A549 (cell line): ENCODE measurements at regions not wholly inside any gene's neighbourhood (a gene's known extent, or its start where the extent isn't known, plus 50 kb on each side); places are given as distances from the start of the nearest gene placed in this dataset.

Experiments
- ATAC-seq, 2 experiments: fragments of 200-7000 bp in 1 of 2; fragments of >200 bp in 1 of 2; cut with Nextera tagmentation in 1 of 2; cut with Tn5 transposase in 1 of 2; 3 replicates each; pipeline versions ENCODE4 v1.8.0 to v1.9.1; 2018 to 2020; ENCODE audit warnings: mild to moderate bottlenecking in 1 of 2, moderate library complexity in 1 of 2
- CTCF ChIA-PET: fragments of 300-600 bp; sonication (Branson Sonifier 250); formaldehyde crosslinking; extraction: SDS; loops from one replicate; lab custom pipeline; 2021; ENCODE audit warnings: antibody characterized with exemption, inconsistent platforms; lab: Yijun Ruan, JAX
- POLR2A ChIA-PET: fragments of 350-600 bp; formaldehyde crosslinking; extraction: SDS; loops from one replicate; lab custom pipeline; 2021; ENCODE audit warnings: antibody characterized with exemption, inconsistent platforms; lab: Yijun Ruan, JAX
- DNase-seq, 2 experiments: peaks; one replicate each; pipeline versions ENCODE4 v3.0.0 to v3.0.0-alpha.2; 2011 to 2016; ENCODE audit warnings: low read depth in 1 of 2, low spot score in 1 of 2
- FAIRE-seq: peaks from 2 replicates; lab custom pipeline; 2011; peaks lifted over from hg19 to GRCh38; lab: Jason Lieb, UNC
- H3K27ac ChIP-seq, 2 experiments: fragments of >200 bp; sonication (Bioruptor Twin); formaldehyde crosslinking; 3 replicates each; pipeline ENCODE4 v1.5.1; 2016 to 2017
- H3K4me1 ChIP-seq: fragments of >200 bp; sonication (Bioruptor Twin); formaldehyde crosslinking; 3 replicates; pipeline ENCODE4 v1.6.1; 2016
- H3K4me2 ChIP-seq: fragments of >200 bp; sonication (Bioruptor Twin); formaldehyde crosslinking; 3 replicates; pipeline ENCODE4 v1.6.1; 2016
- H3K4me3 ChIP-seq: fragments of >200 bp; sonication (Bioruptor Twin); formaldehyde crosslinking; 3 replicates; pipeline ENCODE4 v1.5.1; 2016
- H3K9me3 ChIP-seq: fragments of >200 bp; sonication (Bioruptor Twin); formaldehyde crosslinking; 3 replicates; pipeline ENCODE4 v1.6.1; 2016
- BHLHE40 ChIP-seq: IDR thresholded peaks from 2 replicates; pipeline ENCODE4 v1.6.1; 2012; ENCODE audit warnings: low read depth, low read length, inconsistent platforms
- CTCF ChIP-seq: fragments of >200 bp; sonication (Bioruptor Twin); formaldehyde crosslinking; IDR thresholded peaks from 3 replicates; pipeline ENCODE4 v1.5.1; 2016
- ELK1 ChIP-seq: fragments of 150-350 bp; IDR thresholded peaks from 2 replicates; pipeline ENCODE4 v1.6.1; 2014; ENCODE audit warnings: low read depth, mild to moderate bottlenecking, low read length
- FOXS1 ChIP-seq: fragments of 250-450 bp; sonication (Bioruptor Pico); IDR thresholded peaks from 2 replicates; pipeline ENCODE4 v1.5.0; 2020; ENCODE audit warnings: mild to moderate bottlenecking, moderate library complexity
- HES2 ChIP-seq: fragments of >200 bp; sonication (Bioruptor Twin); formaldehyde crosslinking; IDR thresholded peaks from 2 replicates; pipeline ENCODE4 v1.6.1; 2016
- HOXB13 ChIP-seq: fragments of 250-450 bp; sonication (Bioruptor Pico); IDR thresholded peaks from 2 replicates; pipeline ENCODE4 v1.5.0; 2020; ENCODE audit warnings: low read depth, mild to moderate bottlenecking, moderate library complexity
- HOXB5 ChIP-seq: fragments of 250-450 bp; sonication (Bioruptor Pico); IDR thresholded peaks from 2 replicates; pipeline ENCODE4 v1.5.0; 2020; ENCODE audit warnings: mild to moderate bottlenecking, moderate library complexity
- JUN ChIP-seq, 2 experiments: fragments of >200 bp; sonication (Bioruptor Twin); formaldehyde crosslinking; IDR thresholded peaks; 2 replicates in 1 of 2; 3 replicates in 1 of 2; pipeline ENCODE4 v1.6.1; 2016 to 2017
- KDM1A ChIP-seq: fragments of 200-600 bp; sonication (generic); IDR thresholded peaks from 2 replicates; pipeline ENCODE4 v1.6.1; 2016; ENCODE audit warnings: low read depth, mild to moderate bottlenecking
- KDM5A ChIP-seq: fragments of 200-600 bp; sonication (generic); IDR thresholded peaks from 2 replicates; pipeline ENCODE4 v1.6.1; 2016; ENCODE audit warnings: antibody characterized with exemption, mild to moderate bottlenecking
- MAFK ChIP-seq: fragments of 450-650 bp; IDR thresholded peaks from 2 replicates; pipeline ENCODE4 v1.6.1; 2014; ENCODE audit not compliant: partially characterized antibody
- MAX ChIP-seq: IDR thresholded peaks from 2 replicates; pipeline ENCODE4 v1.6.1; 2012
- NFE2L2 ChIP-seq: fragments of 150-350 bp; conservative IDR thresholded peaks from 2 replicates; pipeline ENCODE4 v1.6.1; 2014; ENCODE audit warnings: low read length
- NPAS2 ChIP-seq: fragments of 250-450 bp; sonication (Bioruptor Pico); IDR thresholded peaks from 2 replicates; pipeline ENCODE4 v1.8.0; 2022; ENCODE audit warnings: mild to moderate bottlenecking, moderate library complexity, borderline replicate concordance
- NR3C1 ChIP-seq: fragments of >200 bp; sonication (Bioruptor Twin); formaldehyde crosslinking; IDR thresholded peaks from 3 replicates; pipeline ENCODE4 v1.6.1; 2017
- PBX3 ChIP-seq: IDR thresholded peaks from 2 replicates; pipeline ENCODE4 v1.6.1; 2012
- RAD21 ChIP-seq, 2 experiments: fragments of >200 bp in 1 of 2; sonication (Bioruptor Twin) in 1 of 2; formaldehyde crosslinking in 1 of 2; IDR thresholded peaks in 1 of 2; conservative IDR thresholded peaks in 1 of 2; 2 replicates in 1 of 2; 3 replicates in 1 of 2; pipeline ENCODE4 v1.6.1; 2012 to 2018; ENCODE audit warnings: inconsistent platforms in 1 of 2
- RARB ChIP-seq: fragments of 250-450 bp; sonication (Bioruptor Pico); IDR thresholded peaks from 2 replicates; pipeline ENCODE4 v1.8.0; 2021; ENCODE audit warnings: mild to moderate bottlenecking, moderate library complexity
- RFX5 ChIP-seq: fragments of 450-650 bp; IDR thresholded peaks from 2 replicates; pipeline ENCODE4 v1.7.1; 2014; ENCODE audit warnings: antibody characterized with exemption, mild to moderate bottlenecking, moderate library complexity
- TP53 ChIP-seq: fragments of 250-450 bp; sonication (Bioruptor Pico); IDR thresholded peaks from 2 replicates; pipeline ENCODE4 v1.5.0; 2021; ENCODE audit warnings: mild to moderate bottlenecking, moderate library complexity
- ZC3H11A ChIP-seq: fragments of 450-650 bp; IDR thresholded peaks from 2 replicates; pipeline ENCODE4 v1.6.1; 2014; ENCODE audit warnings: antibody characterized with exemption, mild to moderate bottlenecking
- WGBS: methylation state at CpG from one replicate; pipeline ENCODE4 v1.1.6; 2017; ENCODE audit errors: missing lambda C conversion rate; 5-methylcytosine and 5-hydroxymethylcytosine counted together

GRCh38 chr2:128380961-128381938, 62.6 kb upstream of the HS6ST1 start:
- ATAC-seq, result no peak
- WGBS, result 49% methylated on average over 16 of the region's 18 CpGs
- FAIRE-seq, result no peak

GRCh38 chr2:128384446-128384845, 65.8 kb upstream of the HS6ST1 start:
- ChIA-PET CTCF (no interaction called here), POLR2A (no interaction called here)
- Histone ChIP-seq H3K27ac (no peak overlapping the region), H3K9me3 (no peaks in the 10 kb centered on the region), H3K4me1 (no peaks in the 10 kb centered on the region), H3K4me3 (no peak overlapping the region), H3K4me2 (no peak overlapping the region)
- WGBS, result 73% methylated on average over 10 of the region's 10 CpGs
- FAIRE-seq, result no peak
- DNase-seq, result no peak
- no peak for ATAC-seq
- no peak for TF ChIP-seq CTCF
- TF ChIP-seq NR3C1, result no peak
- TF ChIP-seq MAX, result no peak

More at GRCh38 chr2:128380961-128381938, 62.6 kb upstream of the HS6ST1 start:
- Histone ChIP-seq H3K4me3 (no peak overlapping the region), H3K27ac (no peak overlapping the region), H3K9me3 (no peaks in the 10 kb centered on the region), H3K4me2 (no peak overlapping the region), H3K4me1 (no peaks in the 10 kb centered on the region)
- no peak for DNase-seq
- TF ChIP-seq JUN (IDR thresholded peaks at IDR 0.05), result no peak
- TF ChIP-seq NFE2L2, result no peak
- TF ChIP-seq FOXS1 (CRISPR knock-in tag), result no peak
- TF ChIP-seq RARB (CRISPR knock-in tag), result no peak
- no peak for TF ChIP-seq RFX5
- no peak for TF ChIP-seq HOXB5
- no peak for TF ChIP-seq KDM5A
- TF ChIP-seq MAX, result no peak
- TF ChIP-seq CTCF, result no peak
- no peak for TF ChIP-seq ZC3H11A
- no peak for TF ChIP-seq HOXB13 (CRISPR knock-in tag)
- TF ChIP-seq RAD21 (conservative IDR thresholded peaks at IDR 0.05 in 1 of 2, IDR thresholded peaks at IDR 0.05 in 1 of 2), result no peak
- no peak for TF ChIP-seq BHLHE40
- no peak for TF ChIP-seq HES2
- TF ChIP-seq NPAS2 (CRISPR knock-in tag), result no peak
- ChIA-PET CTCF (interaction anchor here (0.7 kb wide), 1 partner anchor 60 kb away, joined by 3 read pairs; no protein-coding TSS in a partner anchor), POLR2A (no interaction called here)

- Histone ChIP-seq H3K4me2 (no peak overlapping the region), H3K4me1 (no peaks in the 10 kb centered on the region), H3K9me3 (no peaks in the 10 kb centered on the region), H3K27ac (no peak overlapping the region)
- DNase-seq, result no peak
- ChIA-PET POLR2A (no interaction called here), CTCF (interaction anchor here (0.6 to 1.5 kb wide), 2 partner anchors 10 to 1475 kb away, joined by 3 read pairs; no protein-coding TSS in a partner anchor)
- 73% methylated on average over 7 of the region's 10 CpGs for WGBS
- TF ChIP-seq PBX3 (no peak), KDM1A (no peak), ELK1 (no peak), MAFK (no peak), FOXS1 (CRISPR knock-in tag) (no peak), TP53 (CRISPR knock-in tag) (no peak)
- TF ChIP-seq, all 56 proteins: peak for 0
- H3K4me3 ChIP-seq, result no peak overlapping the region
- ATAC-seq, result no peak
- FAIRE-seq, result no peak
Measured at GRCh38 chr2:128384956-128385355, 66.3 kb upstream of the HS6ST1 start.
